ENCODE measurements at regions not wholly inside any gene's neighbourhood (a gene's known extent, or its start where the extent isn't known, plus 50 kb on each side); places are given as distances from the start of the nearest gene placed in this dataset.

DNA sequence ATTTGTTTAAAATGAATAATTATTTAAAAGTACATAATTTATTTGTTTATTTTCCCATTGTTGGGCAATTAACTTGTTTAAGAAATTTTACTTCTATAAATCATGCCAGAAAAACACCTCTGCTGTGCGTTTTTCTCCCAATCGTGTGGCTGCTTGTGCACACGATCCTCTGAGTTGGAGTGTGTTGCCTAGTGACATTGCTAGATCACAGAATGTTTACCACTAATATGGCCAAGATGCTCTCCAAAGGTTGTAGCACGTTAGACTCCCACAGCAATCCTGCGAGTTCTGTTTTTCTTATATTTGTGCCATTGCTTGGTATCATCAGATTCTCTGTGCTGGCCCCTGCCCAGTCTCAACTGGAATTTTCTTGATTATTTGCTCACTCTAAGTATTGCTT, 207.1 kb upstream of the ADCY1 start:
- no peak for ATAC-seq
- ChIA-PET CTCF (no interaction called here), POLR2A (no interaction called here)
- no peak overlapping the region for H3K4me3 ChIP-seq (ENCODE audit: low read depth in 2 of 2, low read length in 2 of 2)
- intact Hi-C loops (cut with micrococcal nuclease; ENCODE audit: unreplicated experiment) (no loop called here), in situ Hi-C loops (cut with HindIII; ENCODE audit: low pct_unique_long_range_greater_than_20kb, low sequenced_read_pairs) (no loop called here)
- BruUV-seq (replicated peaks) = no TSS peak
- TF ChIP-seq SIN3A (IDR thresholded peaks at IDR 0.05; ENCODE audit: borderline replicate concordance, insufficient read depth, low read depth, low read length) (no peak), POLR2AphosphoS5 (IDR thresholded peaks at IDR 0.05; ENCODE audit: low read depth, low read length) (no peak), TCF7L2 (IDR thresholded peaks at IDR 0.05; ENCODE audit: low read depth, low read length) (no peak)
- TF ChIP-seq, protein P1, sequence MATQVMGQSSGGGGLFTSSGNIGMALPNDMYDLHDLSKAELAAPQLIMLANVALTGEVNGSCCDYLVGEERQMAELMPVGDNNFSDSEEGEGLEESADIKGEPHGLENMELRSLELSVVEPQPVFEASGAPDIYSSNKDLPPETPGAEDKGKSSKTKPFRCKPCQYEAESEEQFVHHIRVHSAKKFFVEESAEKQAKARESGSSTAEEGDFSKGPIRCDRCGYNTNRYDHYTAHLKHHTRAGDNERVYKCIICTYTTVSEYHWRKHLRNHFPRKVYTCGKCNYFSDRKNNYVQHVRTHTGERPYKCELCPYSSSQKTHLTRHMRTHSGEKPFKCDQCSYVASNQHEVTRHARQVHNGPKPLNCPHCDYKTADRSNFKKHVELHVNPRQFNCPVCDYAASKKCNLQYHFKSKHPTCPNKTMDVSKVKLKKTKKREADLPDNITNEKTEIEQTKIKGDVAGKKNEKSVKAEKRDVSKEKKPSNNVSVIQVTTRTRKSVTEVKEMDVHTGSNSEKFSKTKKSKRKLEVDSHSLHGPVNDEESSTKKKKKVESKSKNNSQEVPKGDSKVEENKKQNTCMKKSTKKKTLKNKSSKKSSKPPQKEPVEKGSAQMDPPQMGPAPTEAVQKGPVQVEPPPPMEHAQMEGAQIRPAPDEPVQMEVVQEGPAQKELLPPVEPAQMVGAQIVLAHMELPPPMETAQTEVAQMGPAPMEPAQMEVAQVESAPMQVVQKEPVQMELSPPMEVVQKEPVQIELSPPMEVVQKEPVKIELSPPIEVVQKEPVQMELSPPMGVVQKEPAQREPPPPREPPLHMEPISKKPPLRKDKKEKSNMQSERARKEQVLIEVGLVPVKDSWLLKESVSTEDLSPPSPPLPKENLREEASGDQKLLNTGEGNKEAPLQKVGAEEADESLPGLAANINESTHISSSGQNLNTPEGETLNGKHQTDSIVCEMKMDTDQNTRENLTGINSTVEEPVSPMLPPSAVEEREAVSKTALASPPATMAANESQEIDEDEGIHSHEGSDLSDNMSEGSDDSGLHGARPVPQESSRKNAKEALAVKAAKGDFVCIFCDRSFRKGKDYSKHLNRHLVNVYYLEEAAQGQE (IDR thresholded peaks at IDR 0.05; ENCODE audit: insufficient read depth in 1 of 2, low read depth in 2 of 2, low read length in 1 of 2) = no peak
- TF ChIP-seq, protein P2, sequence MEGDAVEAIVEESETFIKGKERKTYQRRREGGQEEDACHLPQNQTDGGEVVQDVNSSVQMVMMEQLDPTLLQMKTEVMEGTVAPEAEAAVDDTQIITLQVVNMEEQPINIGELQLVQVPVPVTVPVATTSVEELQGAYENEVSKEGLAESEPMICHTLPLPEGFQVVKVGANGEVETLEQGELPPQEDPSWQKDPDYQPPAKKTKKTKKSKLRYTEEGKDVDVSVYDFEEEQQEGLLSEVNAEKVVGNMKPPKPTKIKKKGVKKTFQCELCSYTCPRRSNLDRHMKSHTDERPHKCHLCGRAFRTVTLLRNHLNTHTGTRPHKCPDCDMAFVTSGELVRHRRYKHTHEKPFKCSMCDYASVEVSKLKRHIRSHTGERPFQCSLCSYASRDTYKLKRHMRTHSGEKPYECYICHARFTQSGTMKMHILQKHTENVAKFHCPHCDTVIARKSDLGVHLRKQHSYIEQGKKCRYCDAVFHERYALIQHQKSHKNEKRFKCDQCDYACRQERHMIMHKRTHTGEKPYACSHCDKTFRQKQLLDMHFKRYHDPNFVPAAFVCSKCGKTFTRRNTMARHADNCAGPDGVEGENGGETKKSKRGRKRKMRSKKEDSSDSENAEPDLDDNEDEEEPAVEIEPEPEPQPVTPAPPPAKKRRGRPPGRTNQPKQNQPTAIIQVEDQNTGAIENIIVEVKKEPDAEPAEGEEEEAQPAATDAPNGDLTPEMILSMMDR (IDR thresholded peaks at IDR 0.05) = no peak
- DNase-seq (ENCODE audit: low read depth, low spot score) = no peak
- H3K9me3 ChIP-seq (ENCODE audit: control insufficient read depth, insufficient read depth, low read depth, low read length) = no peaks in the 10 kb centered on the region
- H3K27me3 ChIP-seq (ENCODE audit: control insufficient read depth, insufficient read depth, low read length) = peaks cover 14% of the 10 kb centered on the region
- no peaks in the 10 kb centered on the region for H3K4me1 ChIP-seq (ENCODE audit: control insufficient read depth, insufficient read depth, low read length)
- no peaks in the 10 kb centered on the region for H3K36me3 ChIP-seq (ENCODE audit: control insufficient read depth, insufficient read depth, low read length)
- no peak overlapping the region for H3K27ac ChIP-seq (ENCODE audit: low read length)

DNA sequence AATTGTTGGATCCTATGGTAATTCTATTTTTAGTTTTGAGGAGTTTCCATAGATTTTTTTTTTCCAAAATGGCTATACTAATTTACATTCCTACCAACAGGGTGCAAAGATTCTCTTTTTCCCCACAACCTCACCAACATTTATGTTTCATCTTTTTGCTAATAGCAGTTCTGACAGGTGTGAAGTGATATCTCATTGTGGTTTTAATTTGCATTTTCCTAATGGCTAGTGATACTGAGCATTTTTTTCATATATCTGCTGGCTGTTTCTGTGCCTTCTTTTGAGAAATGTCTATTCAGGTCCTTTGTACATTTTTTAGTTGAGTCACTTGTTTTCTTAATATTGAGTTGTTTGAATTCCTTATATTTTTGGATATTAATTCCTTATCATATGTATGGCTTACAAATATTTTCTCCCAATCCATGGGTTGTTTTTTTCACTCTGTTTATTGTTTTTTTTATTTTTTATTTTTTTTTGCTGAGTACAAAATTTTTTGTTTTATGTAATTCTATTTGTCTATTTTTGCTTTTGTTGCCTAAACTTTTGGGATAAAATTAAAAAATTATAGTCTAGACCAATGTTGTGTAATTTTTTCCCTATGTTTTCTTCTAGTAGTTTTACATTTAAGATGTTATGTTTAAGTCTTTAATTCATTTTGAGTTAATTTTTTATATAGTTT, 205.9 kb upstream of the ADCY1 start:
- in situ Hi-C loops (cut with HindIII; ENCODE audit: low pct_unique_long_range_greater_than_20kb, low sequenced_read_pairs) = no loop called here
- Histone ChIP-seq H3K36me3 (ENCODE audit: control insufficient read depth, insufficient read depth, low read length) (no peaks in the 10 kb centered on the region), H3K9me3 (ENCODE audit: control insufficient read depth, insufficient read depth, low read depth, low read length) (no peaks in the 10 kb centered on the region), H3K4me1 (ENCODE audit: control insufficient read depth, insufficient read depth, low read length) (no peaks in the 10 kb centered on the region), H3K4me3 (ENCODE audit: low read depth in 2 of 2, low read length in 2 of 2) (no peak overlapping the region), H3K27ac (ENCODE audit: low read length) (no peak overlapping the region), H3K27me3 (ENCODE audit: control insufficient read depth, insufficient read depth, low read length) (peaks cover 12% of the 10 kb centered on the region)
- ChIA-PET POLR2A (no interaction called here), CTCF (no interaction called here)
- DNase-seq (ENCODE audit: low read depth, low spot score) = no peak
- intact Hi-C loops (cut with micrococcal nuclease; ENCODE audit: unreplicated experiment) = no loop called here
- BruUV-seq (replicated peaks) = no TSS peak
- no peak for TF ChIP-seq SIN3A (IDR thresholded peaks at IDR 0.05; ENCODE audit: borderline replicate concordance, insufficient read depth, low read depth, low read length)
- no peak for ATAC-seq

DNA sequence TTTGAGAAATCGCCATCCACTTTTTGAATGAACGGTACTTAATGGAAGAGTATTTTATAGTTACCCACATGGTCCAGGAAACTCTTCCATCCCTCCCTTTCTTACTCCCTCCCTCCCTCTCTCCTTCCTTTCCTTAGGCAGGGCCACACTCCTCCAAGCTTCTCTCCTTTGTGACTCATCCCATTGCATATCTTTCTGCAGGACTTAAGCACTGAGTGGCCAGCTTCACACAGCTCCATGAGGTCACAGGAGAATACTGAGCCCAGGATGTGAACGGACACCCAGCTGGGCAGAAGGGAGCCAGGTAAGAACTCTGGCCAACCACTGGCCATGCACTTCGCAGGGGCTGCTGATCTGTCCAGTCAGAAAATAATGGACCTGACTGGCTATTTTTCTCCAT, 189.7 kb upstream of the ADCY1 start:
- ATAC-seq = no peak
- no peaks in the 10 kb centered on the region for H3K9me3 ChIP-seq (ENCODE audit: control insufficient read depth, insufficient read depth, low read depth, low read length)
- H3K4me1 ChIP-seq (ENCODE audit: control insufficient read depth, insufficient read depth, low read length) = no peaks in the 10 kb centered on the region
- intact Hi-C loops (cut with micrococcal nuclease; ENCODE audit: unreplicated experiment) = no loop called here
- no peak overlapping the region for H3K27ac ChIP-seq (ENCODE audit: low read length)
- CTCF ChIA-PET = no interaction called here
- no peak overlapping the region for H3K4me3 ChIP-seq (ENCODE audit: low read depth in 2 of 2, low read length in 2 of 2)
- BruUV-seq (replicated peaks) = no TSS peak
- H3K27me3 ChIP-seq (ENCODE audit: control insufficient read depth, insufficient read depth, low read length) = no peaks in the 10 kb centered on the region
- POLR2A ChIA-PET = no interaction called here
- DNase-seq (ENCODE audit: low read depth, low spot score) = no peak
- in situ Hi-C loops (cut with HindIII; ENCODE audit: low pct_unique_long_range_greater_than_20kb, low sequenced_read_pairs) = no loop called here
- TF ChIP-seq, protein P1 (IDR thresholded peaks at IDR 0.05; ENCODE audit: insufficient read depth in 1 of 2, low read depth in 2 of 2, low read length in 1 of 2) = no peak
- TF ChIP-seq TCF7L2 (IDR thresholded peaks at IDR 0.05; ENCODE audit: low read depth, low read length) (no peak), SIN3A (IDR thresholded peaks at IDR 0.05; ENCODE audit: borderline replicate concordance, insufficient read depth, low read depth, low read length) (no peak), POLR2AphosphoS5 (IDR thresholded peaks at IDR 0.05; ENCODE audit: low read depth, low read length) (no peak)
- TF ChIP-seq, protein P2 (IDR thresholded peaks at IDR 0.05) = no peak
- H3K36me3 ChIP-seq (ENCODE audit: control insufficient read depth, insufficient read depth, low read length) = no peaks in the 10 kb centered on the region
